ENCODE measurements at regions not wholly inside any gene's neighbourhood (a gene's known extent, or its start where the extent isn't known, plus 50 kb on each side); places are given as distances from the start of the nearest gene placed in this dataset.

DNA sequence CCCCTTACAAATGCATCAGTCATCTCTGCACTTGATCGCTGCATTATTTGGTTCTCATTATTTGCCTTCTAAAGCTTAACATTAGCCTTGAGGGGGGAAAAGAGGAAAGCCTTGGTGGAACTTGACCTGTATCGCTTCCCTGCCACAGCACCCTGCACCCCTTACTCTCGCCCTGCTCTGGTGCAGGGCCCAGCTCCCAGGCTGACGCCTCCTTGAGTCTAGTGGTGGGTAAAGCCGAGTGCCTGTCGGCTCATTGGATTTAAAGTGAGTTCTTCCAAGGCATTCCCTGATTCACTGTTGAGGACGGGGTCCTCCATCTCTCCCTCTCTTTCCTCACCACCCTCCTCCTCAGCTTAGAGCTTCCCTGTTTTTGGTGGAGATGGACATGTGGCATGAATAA, 145.0 kb upstream of the GYPC start:
- intact Hi-C loops (cut with micrococcal nuclease; ENCODE audit: unreplicated experiment), result no loop called here
- ChIA-PET POLR2A (ENCODE audit: low non-redundant PET) (no interaction called here), CTCF (no interaction called here)
- Histone ChIP-seq H3K27ac (ENCODE audit: low read depth, low read length, poor library complexity, severe bottlenecking) (no peak overlapping the region), H3K4me3 (ENCODE audit: low read depth, low read length, poor library complexity, severe bottlenecking) (no peak overlapping the region), H3K4me1 (ENCODE audit: insufficient read depth, low read length, poor library complexity, severe bottlenecking) (no peaks in the 10 kb centered on the region), H3K9me3 (ENCODE audit: low read depth, low read length, poor library complexity, severe bottlenecking) (no peaks in the 10 kb centered on the region), H3K36me3 (ENCODE audit: insufficient read depth, low read length, poor library complexity, severe bottlenecking) (no peaks in the 10 kb centered on the region), H3K27me3 (replicated peaks; ENCODE audit: insufficient read depth, low read depth, low read length, poor library complexity) (no peaks in the 10 kb centered on the region)
- BruUV-seq (replicated peaks), result no TSS peak
- no peak for DNase-seq (ENCODE audit: low spot score)
- no peak for TF ChIP-seq EZH2 (IDR thresholded peaks at IDR 0.05; ENCODE audit: borderline replicate concordance, low read depth, low read length, poor library complexity, severe bottlenecking)
- TF ChIP-seq, protein P1, sequence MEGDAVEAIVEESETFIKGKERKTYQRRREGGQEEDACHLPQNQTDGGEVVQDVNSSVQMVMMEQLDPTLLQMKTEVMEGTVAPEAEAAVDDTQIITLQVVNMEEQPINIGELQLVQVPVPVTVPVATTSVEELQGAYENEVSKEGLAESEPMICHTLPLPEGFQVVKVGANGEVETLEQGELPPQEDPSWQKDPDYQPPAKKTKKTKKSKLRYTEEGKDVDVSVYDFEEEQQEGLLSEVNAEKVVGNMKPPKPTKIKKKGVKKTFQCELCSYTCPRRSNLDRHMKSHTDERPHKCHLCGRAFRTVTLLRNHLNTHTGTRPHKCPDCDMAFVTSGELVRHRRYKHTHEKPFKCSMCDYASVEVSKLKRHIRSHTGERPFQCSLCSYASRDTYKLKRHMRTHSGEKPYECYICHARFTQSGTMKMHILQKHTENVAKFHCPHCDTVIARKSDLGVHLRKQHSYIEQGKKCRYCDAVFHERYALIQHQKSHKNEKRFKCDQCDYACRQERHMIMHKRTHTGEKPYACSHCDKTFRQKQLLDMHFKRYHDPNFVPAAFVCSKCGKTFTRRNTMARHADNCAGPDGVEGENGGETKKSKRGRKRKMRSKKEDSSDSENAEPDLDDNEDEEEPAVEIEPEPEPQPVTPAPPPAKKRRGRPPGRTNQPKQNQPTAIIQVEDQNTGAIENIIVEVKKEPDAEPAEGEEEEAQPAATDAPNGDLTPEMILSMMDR (conservative IDR thresholded peaks at IDR 0.05; ENCODE audit: low read depth, low read length), result no peak

DNA sequence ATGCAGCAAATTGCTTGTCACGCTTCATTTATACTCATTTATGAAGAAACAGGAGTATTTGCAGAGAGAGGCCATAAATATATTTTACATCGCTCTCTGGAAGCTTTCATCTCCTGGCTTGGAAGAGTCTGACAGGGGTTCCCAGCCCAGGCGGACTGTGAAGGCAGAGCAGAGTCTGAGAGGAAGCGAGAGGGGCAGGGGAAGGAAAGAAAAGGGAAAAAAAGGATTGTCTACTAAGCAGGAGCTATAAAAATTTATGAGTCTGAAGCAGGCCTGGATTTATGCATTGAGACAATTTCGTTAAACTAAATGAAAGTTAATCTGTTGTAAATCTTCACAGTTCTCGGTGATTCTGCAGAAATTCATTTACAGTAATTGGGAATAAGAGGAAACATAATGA, 143.9 kb upstream of the GYPC start:
- no peaks in the 10 kb centered on the region for H3K27me3 ChIP-seq (replicated peaks; ENCODE audit: insufficient read depth, low read depth, low read length, poor library complexity)
- H3K4me1 ChIP-seq (ENCODE audit: insufficient read depth, low read length, poor library complexity, severe bottlenecking), result no peaks in the 10 kb centered on the region
- no peak overlapping the region for H3K27ac ChIP-seq (ENCODE audit: low read depth, low read length, poor library complexity, severe bottlenecking)
- TF ChIP-seq EZH2 (IDR thresholded peaks at IDR 0.05; ENCODE audit: borderline replicate concordance, low read depth, low read length, poor library complexity, severe bottlenecking), result no peak
- TF ChIP-seq, protein P1 (conservative IDR thresholded peaks at IDR 0.05; ENCODE audit: low read depth, low read length), result no peak
- H3K4me3 ChIP-seq (ENCODE audit: low read depth, low read length, poor library complexity, severe bottlenecking), result no peak overlapping the region
- no peaks in the 10 kb centered on the region for H3K36me3 ChIP-seq (ENCODE audit: insufficient read depth, low read length, poor library complexity, severe bottlenecking)
- BruUV-seq (replicated peaks), result no TSS peak
- POLR2A ChIA-PET (ENCODE audit: low non-redundant PET), result no interaction called here
- CTCF ChIA-PET, result no interaction called here
- intact Hi-C loops (cut with micrococcal nuclease; ENCODE audit: unreplicated experiment), result no loop called here
- no peaks in the 10 kb centered on the region for H3K9me3 ChIP-seq (ENCODE audit: low read depth, low read length, poor library complexity, severe bottlenecking)
- DNase-seq (ENCODE audit: low spot score), result no peak

DNA sequence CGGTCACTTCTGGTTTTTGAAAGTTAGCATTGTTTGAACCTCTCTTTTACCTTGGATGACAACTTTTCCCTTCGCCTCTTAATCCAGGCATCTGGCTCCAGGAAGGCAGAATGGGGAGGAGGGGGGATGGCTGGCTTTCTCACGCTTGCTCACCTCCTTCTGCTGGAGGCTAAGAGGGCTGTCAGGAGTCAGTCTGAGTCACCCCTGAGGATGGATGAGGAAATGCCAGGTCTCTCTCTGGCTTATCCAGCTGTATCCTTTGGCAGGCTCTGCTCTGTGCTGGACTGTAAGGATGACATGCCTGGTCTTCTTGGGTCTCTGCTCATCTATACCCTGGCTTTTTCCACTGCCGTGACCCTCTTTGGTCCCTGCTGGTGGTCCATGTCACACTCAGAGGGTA, 142.9 kb upstream of the GYPC start:
- TF ChIP-seq EZH2 (IDR thresholded peaks at IDR 0.05; ENCODE audit: borderline replicate concordance, low read depth, low read length, poor library complexity, severe bottlenecking), result no peak
- TF ChIP-seq, protein P1 (conservative IDR thresholded peaks at IDR 0.05; ENCODE audit: low read depth, low read length), result no peak
- Histone ChIP-seq H3K27ac (ENCODE audit: low read depth, low read length, poor library complexity, severe bottlenecking) (no peak overlapping the region), H3K9me3 (ENCODE audit: low read depth, low read length, poor library complexity, severe bottlenecking) (no peaks in the 10 kb centered on the region), H3K27me3 (replicated peaks; ENCODE audit: insufficient read depth, low read depth, low read length, poor library complexity) (no peaks in the 10 kb centered on the region), H3K4me3 (ENCODE audit: low read depth, low read length, poor library complexity, severe bottlenecking) (no peak overlapping the region), H3K36me3 (ENCODE audit: insufficient read depth, low read length, poor library complexity, severe bottlenecking) (no peaks in the 10 kb centered on the region), H3K4me1 (ENCODE audit: insufficient read depth, low read length, poor library complexity, severe bottlenecking) (no peaks in the 10 kb centered on the region)
- no TSS peak for BruUV-seq (replicated peaks)
- ChIA-PET CTCF (no interaction called here), POLR2A (ENCODE audit: low non-redundant PET) (no interaction called here)
- DNase-seq (ENCODE audit: low spot score), result no peak
- intact Hi-C loops (cut with micrococcal nuclease; ENCODE audit: unreplicated experiment), result no loop called here
